Endothelial cell of umbilical vein (primary cell): ENCODE measurements at regions not wholly inside any gene's neighbourhood (a gene's known extent, or its start where the extent isn't known, plus 50 kb on each side); places are given as distances from the start of the nearest gene placed in this dataset.

Experiments
- BruUV-seq: library from RNA; stranded (reverse); fragments of 400-500 nt; replicated peaks from 2 replicates; lab custom pipeline; 2021; lab: Mats Ljungman, UMichigan
- CTCF ChIA-PET: fragments of 300-600, 350-600 bp; sonication (Branson Sonifier 250); formaldehyde crosslinking; loops from one replicate; lab custom pipeline; 2021; ENCODE audit warnings: antibody characterized with exemption, inconsistent platforms; lab: Charles Lee
- POLR2A ChIA-PET: fragments of 300-600, 350-600 bp; sonication (Branson Sonifier 250); formaldehyde crosslinking; loops from one replicate; lab custom pipeline; 2021; ENCODE audit warnings: antibody characterized with exemption, inconsistent platforms; lab: Charles Lee
- DNase-seq: peaks from one replicate; pipeline ENCODE4 v3.0.0-alpha.2; 2011; ENCODE audit warnings: low read depth, low spot score
- FAIRE-seq: peaks from 2 replicates; lab custom pipeline; 2011; peaks lifted over from hg19 to GRCh38; lab: Jason Lieb, UNC
- H2AFZ ChIP-seq: 2 replicates; pipeline ENCODE4 v1.6.0; 2012; ENCODE audit warnings: low read depth, low read length, control low read depth, inconsistent platforms
- H3K27ac ChIP-seq: 2 replicates; pipeline ENCODE4 v1.5.1; 2011; ENCODE audit warnings: low read depth, mild to moderate bottlenecking, control low read depth, low read length, moderate library complexity; ENCODE audit not compliant: insufficient read depth
- H3K27me3 ChIP-seq, 2 experiments: 2 replicates each; pipeline versions ENCODE4 v1.6.0 to v1.6.1; 2011; ENCODE audit warnings: low read length in 2 of 2, mixed read lengths in 1 of 2; ENCODE audit not compliant: control insufficient read depth in 2 of 2, insufficient read depth in 2 of 2
- H3K36me3 ChIP-seq, 2 experiments: 2 replicates in 1 of 2; 3 replicates in 1 of 2; pipeline ENCODE4 v1.5.1; 2011; ENCODE audit warnings: low read length in 2 of 2, mild to moderate bottlenecking in 1 of 2, moderate library complexity in 1 of 2; ENCODE audit not compliant: control insufficient read depth in 2 of 2, insufficient read depth in 2 of 2; ENCODE audit errors: extremely low read depth in 1 of 2
- H3K4me1 ChIP-seq: 3 replicates; pipeline ENCODE4 v1.5.1; 2011; ENCODE audit warnings: mild to moderate bottlenecking, low read length; ENCODE audit not compliant: control insufficient read depth, insufficient read depth; ENCODE audit errors: extremely low read depth
- H3K4me2 ChIP-seq: 2 replicates; pipeline ENCODE4 v1.6.1; 2011; ENCODE audit warnings: low read length, control low read depth, mixed read lengths; ENCODE audit not compliant: insufficient read depth
- H3K4me3 ChIP-seq, 3 experiments: fragments of 200-600 bp in 1 of 3; sonication (generic), shearing (Covaris generic) in 1 of 3; replicated peaks in 1 of 3; 2 replicates each; pipeline ENCODE4 v1.5.1; 2011 to 2016; ENCODE audit warnings: control low read depth in 3 of 3, low read length in 3 of 3, mild to moderate bottlenecking in 2 of 3, inconsistent platforms in 1 of 3, low read depth in 1 of 3, moderate library complexity in 1 of 3; ENCODE audit not compliant: insufficient read depth in 1 of 3
- H3K79me2 ChIP-seq: 2 replicates; pipeline ENCODE4 v1.6.0; 2012; ENCODE audit warnings: low read length, inconsistent platforms; ENCODE audit not compliant: control insufficient read depth, insufficient read depth
- H3K9ac ChIP-seq: replicated peaks from 2 replicates; pipeline ENCODE3; 2011; ENCODE audit warnings: low read length, control low read depth; ENCODE audit not compliant: insufficient read depth; ENCODE audit errors: extremely low read depth
- H3K9me1 ChIP-seq: replicated peaks from 3 replicates; pipeline ENCODE4 v1.6.0; 2011; ENCODE audit warnings: mild to moderate bottlenecking, low read length; ENCODE audit not compliant: control insufficient read depth, insufficient read depth; ENCODE audit errors: extremely low read depth
- H3K9me3 ChIP-seq: replicated peaks from 2 replicates; pipeline ENCODE4 v1.5.1; 2012; ENCODE audit warnings: low read length, inconsistent platforms; ENCODE audit not compliant: control insufficient read depth, insufficient read depth
- H4K20me1 ChIP-seq: replicated peaks from 2 replicates; pipeline ENCODE3; 2011; ENCODE audit warnings: mild to moderate bottlenecking, low read length; ENCODE audit not compliant: control insufficient read depth, insufficient read depth; ENCODE audit errors: extremely low read depth
- CTCF ChIP-seq, 2 donors: IDR thresholded peaks; 1 replicate in 1 of 2; 2 replicates in 1 of 2; pipeline ENCODE4 v1.5.1; 2011; ENCODE audit warnings: low read length in 2 of 2, mild to moderate bottlenecking in 2 of 2, moderate library complexity in 2 of 2, control low read depth in 1 of 2, inconsistent platforms in 1 of 2, low read depth in 1 of 2; ENCODE audit not compliant: insufficient read depth in 1 of 2; ENCODE audit errors: extremely low read depth in 1 of 2
- FOS ChIP-seq: IDR thresholded peaks from 2 replicates; pipeline ENCODE4 v1.6.1; 2011; ENCODE audit warnings: mild to moderate bottlenecking, low read length, moderate library complexity, borderline replicate concordance; ENCODE audit not compliant: insufficient read depth
- GATA2 ChIP-seq: IDR thresholded peaks from 2 replicates; pipeline ENCODE4 v1.7.0; 2011; ENCODE audit warnings: low read depth, mild to moderate bottlenecking, moderate library complexity, mixed read lengths, low read length; ENCODE audit not compliant: insufficient read length, insufficient read depth
- POLR2AphosphoS5 ChIP-seq: IDR thresholded peaks from 2 replicates; pipeline ENCODE4 v1.6.1; 2012; ENCODE audit warnings: low read depth, mild to moderate bottlenecking, control low read depth, low read length, moderate library complexity; ENCODE audit not compliant: insufficient read depth
- dilution Hi-C: fragments of 300-500 bp; cut with MboI; formaldehyde crosslinking; loops from one replicate; pipeline ENCODE4 v1.15.0; 2019; ENCODE audit warnings: low sequenced_read_pairs; ENCODE audit not compliant: extremely low pct_ligation_motif_present
- intact Hi-C: fragments of 100-400 bp; cut with micrococcal nuclease; formaldehyde crosslinking; loops from one replicate; pipeline ENCODE4 v1.10.0; 2022
- TF ChIP-seq, protein P1 (sequence below): IDR thresholded peaks from 2 replicates; pipeline ENCODE4 v1.6.1; 2011; ENCODE audit not compliant: insufficient read depth, insufficient read length

DNA sequence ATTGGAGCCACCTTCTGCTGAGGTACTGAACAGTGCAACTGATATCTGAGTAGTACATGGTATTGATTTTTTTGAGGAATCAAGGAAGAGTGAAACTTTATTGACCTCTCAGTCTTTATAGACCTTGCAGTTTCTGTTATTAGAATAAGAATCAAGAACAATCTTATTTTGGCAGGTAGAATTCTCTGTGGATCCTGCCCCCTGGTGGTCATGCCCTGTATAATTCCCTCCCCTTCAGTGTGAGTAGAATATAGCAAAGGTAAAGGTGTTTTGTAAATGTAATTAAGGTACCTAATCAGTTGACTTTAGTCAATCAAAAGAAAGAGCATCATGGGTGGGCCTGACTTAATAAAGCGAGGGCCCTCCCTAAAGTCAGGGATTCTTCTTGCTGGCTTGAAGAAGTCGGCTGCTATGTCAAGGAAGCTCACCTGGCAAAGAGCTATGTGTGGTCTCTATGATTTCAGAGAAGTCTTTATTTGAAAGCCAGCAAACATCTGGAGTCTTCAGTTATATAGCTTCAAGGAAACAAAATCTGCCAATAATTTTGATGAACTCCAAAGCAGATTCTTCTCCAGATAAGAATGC is 142.8 kb downstream of the LSM5 start:
- no peak overlapping the region for H3K4me3 ChIP-seq
- H3K9me3 ChIP-seq: no peaks in the 10 kb centered on the region
- TF ChIP-seq, protein P1, sequence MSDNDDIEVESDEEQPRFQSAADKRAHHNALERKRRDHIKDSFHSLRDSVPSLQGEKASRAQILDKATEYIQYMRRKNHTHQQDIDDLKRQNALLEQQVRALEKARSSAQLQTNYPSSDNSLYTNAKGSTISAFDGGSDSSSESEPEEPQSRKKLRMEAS: no peak
- no peak for TF ChIP-seq POLR2AphosphoS5
- TF ChIP-seq CTCF (IDR thresholded peaks at IDR 0.05; ENCODE audit: extremely low read depth in 1 of 2, insufficient read depth in 1 of 2, low read depth in 1 of 2, low read length in 2 of 2): peak; percentile 40 to 51
- no peak for TF ChIP-seq FOS
- no peak for TF ChIP-seq GATA2
- no peak for FAIRE-seq
- no peaks in the 10 kb centered on the region for H3K36me3 ChIP-seq
- H2AFZ ChIP-seq: no peak overlapping the region
- POLR2A ChIA-PET: no interaction called here
- no peak overlapping the region for H3K4me2 ChIP-seq
- H3K9me1 ChIP-seq: no peaks in the 10 kb centered on the region
- no peaks in the 10 kb centered on the region for H3K4me1 ChIP-seq
- H4K20me1 ChIP-seq: no peaks in the 10 kb centered on the region
- DNase-seq: peak; percentile 40
- H3K27ac ChIP-seq: no peak overlapping the region
- CTCF ChIA-PET: interaction anchor here (0.6 to 3.5 kb wide), 26 partner anchors 9 to 1213 kb away, joined by 3 to 101 read pairs (median 4); no protein-coding TSS in a partner anchor
- dilution Hi-C loops (no loop called here), intact Hi-C loops (loop anchor here (2.0 to 5.0 kb wide), 3 partner anchors 130 to 603 kb away; no protein-coding TSS in a partner anchor)
- no peaks in the 10 kb centered on the region for H3K27me3 ChIP-seq
- BruUV-seq: no TSS peak
- H3K79me2 ChIP-seq: no peaks in the 10 kb centered on the region
- H3K9ac ChIP-seq: no peak overlapping the region
